Stimulated activated CD4-positive, alpha-beta T cell treated with anti-CD3 and anti-CD28 coated beads, Interleukin-2, amount 100 ng/mL, for 24 hours (primary cell): ENCODE measurements at regions not wholly inside any gene's neighbourhood (a gene's known extent, or its start where the extent isn't known, plus 50 kb on each side); places are given as distances from the start of the nearest gene placed in this dataset.

Experiments
- DNase-seq, 2 donors: peaks; one replicate each; pipeline ENCODE4 v3.0.0-alpha.2; 2020

GRCh38 chr12:13487326-13487725 lies 290.8 kb downstream of the EMP1 start:
- no peak for DNase-seq

DNA sequence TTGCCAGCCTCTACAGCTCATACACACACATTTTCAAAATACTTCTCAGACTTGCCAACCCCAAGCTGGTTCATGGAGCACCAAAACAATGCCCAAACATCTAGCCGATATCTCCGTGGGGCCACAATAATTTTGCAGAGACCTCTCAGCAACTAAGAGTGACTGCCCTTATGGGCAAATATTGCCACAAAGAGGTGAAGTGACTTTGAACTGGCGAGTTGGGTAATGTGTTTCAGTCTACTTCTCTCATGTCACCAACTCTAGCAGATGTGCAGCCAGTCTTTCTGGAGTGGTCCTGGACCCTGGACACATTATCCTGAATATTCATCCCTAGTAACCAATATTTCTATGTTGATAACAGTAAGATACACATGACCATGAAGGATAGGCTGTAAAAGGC lies 290.3 kb downstream of the EMP1 start:
- DNase-seq: no peak

DNA sequence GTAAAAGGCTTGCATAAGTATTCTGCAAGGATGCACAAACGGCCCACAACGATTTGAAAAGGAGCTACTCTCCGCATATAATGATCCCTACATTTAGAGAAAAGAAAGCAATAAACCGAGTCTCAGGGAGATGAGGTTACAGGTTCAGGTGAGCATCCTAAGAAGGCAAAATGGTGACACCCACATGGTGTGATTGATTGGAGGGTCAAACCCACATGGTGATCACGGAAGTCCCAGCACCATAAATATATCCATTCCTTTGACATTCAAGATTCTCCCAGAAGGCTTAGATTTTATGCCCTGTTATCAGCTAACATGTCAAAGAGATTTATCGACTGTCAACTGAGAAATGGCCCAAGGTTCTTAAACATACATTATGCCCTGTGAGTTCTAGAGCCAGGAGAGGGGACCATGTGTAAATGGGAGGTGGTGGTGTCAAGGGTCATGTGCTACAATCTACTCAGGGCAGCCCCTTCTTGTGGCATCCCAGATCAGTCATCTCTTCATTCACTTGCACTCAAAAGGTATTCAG lies 282.2 kb downstream of the EMP1 start:
- DNase-seq: no peak

DNA sequence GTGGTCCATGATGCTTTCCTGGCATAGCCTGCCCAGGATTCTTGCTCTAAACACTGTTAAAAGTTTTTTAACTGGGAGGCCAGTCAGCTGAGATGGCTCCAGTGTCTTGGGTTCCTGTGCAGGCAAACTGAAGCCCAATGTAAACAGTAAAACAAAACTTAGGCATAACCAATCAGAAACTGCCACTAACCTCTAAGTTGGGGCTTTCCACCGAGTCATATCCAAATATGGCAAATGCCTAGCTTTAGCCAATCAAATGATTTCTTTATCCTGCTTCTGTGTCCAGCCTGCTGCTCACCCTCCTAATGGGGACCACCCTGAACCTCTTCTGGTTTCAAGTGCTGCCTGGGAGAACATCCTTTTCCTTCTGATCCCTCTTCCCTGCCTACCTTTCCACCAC lies 277.9 kb downstream of the EMP1 start:
- no peak for DNase-seq

DNA sequence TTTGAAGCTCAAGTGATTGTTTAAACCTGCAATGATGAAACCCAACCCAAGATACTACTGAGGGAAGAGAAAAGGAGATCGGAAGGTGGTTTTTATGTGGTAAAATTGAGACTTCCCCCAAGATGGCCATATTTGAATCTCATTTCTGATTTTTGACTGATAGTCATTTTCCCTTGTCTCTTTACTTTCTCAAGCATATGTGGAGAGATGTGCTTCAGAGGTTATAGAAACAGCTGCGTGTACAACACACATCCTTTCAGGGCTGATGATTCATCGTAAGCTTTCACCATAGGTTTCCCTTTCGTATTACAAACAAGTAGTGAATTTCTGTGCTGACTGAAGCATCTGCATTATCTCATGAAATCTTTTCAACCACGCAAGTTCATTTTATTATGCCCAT lies 276.2 kb downstream of the EMP1 start:
- DNase-seq: no peak

DNA sequence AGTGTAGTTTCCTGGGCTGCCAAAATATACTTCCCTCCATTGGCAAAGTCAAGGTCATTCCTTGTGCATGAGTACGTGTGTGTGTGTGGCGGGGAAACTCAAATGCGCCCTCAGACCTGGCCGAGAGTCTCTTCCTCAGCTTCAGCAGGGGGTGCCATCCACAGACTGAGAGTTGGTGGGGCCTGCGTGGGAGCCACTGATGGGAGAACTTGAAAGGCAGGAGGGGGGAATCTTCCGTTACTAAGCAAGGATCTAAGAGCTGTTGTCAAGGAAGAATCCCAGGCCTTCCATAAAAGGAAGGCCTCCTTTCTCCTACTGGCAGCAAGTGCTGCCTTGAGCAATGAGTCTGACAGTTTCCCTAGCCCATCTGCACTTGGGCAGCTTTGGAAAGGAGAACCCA lies 274.9 kb downstream of the EMP1 start:
- DNase-seq: no peak

DNA sequence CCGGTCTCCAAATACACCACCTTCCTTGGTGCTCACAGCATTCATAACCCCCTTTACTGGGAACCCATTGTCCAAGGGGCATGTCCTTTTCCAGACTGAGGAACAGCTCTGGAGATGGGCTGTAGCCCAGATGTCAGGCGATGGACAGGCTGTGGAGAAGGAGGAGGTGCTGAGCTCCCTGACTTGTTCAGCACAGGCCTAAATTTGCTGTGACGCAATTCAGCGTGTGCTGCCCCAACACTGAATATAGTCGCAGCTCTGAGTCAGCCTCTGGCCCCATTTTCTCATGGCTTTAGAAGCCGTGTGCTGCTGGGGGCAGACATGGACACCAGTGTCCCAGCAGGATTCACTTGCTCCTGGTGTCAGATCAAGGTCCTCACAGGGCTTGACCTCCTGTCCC lies 269.1 kb downstream of the EMP1 start:
- no peak for DNase-seq

DNA sequence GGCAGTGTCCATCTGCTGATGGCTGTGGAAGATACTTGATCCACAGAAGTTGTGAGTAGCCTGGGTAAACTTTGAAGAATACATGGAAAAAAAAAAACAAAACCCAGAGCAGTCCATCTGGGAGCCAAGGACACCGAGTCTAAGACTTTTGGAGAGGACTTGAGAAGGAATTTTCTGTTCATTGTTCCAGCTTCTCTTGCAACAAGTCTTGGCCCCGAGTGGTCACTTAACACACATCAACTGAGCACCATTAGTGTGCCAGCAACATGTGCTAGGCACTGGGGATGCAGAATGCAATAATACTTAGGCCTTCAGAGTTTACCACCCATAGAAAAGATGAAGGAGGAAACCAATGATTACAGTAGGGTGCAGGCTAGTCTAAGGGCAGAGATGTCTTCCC lies 266.7 kb downstream of the EMP1 start:
- no peak for DNase-seq

- DNase-seq: no peak
Observed at GRCh38 chr12:13462450-13462849, 265.9 kb downstream of the EMP1 start.

DNA sequence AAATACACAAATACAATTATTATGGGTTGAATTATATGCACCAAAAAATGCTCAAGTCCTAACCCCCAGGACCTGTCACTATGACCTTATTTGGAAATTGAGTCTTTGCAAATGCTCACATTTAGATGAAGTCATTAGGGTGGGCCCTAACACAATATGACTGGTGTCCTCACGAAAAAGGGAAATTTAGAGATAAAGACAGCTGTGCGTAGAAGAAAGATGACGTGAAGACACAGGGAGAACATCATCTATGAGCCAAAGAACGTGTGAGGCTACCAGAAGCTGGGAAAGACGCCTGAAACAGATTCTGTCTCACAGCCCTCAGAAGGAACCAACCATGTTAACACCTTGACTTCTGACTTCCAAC lies 259.2 kb downstream of the EMP1 start:
- DNase-seq: no peak

DNA sequence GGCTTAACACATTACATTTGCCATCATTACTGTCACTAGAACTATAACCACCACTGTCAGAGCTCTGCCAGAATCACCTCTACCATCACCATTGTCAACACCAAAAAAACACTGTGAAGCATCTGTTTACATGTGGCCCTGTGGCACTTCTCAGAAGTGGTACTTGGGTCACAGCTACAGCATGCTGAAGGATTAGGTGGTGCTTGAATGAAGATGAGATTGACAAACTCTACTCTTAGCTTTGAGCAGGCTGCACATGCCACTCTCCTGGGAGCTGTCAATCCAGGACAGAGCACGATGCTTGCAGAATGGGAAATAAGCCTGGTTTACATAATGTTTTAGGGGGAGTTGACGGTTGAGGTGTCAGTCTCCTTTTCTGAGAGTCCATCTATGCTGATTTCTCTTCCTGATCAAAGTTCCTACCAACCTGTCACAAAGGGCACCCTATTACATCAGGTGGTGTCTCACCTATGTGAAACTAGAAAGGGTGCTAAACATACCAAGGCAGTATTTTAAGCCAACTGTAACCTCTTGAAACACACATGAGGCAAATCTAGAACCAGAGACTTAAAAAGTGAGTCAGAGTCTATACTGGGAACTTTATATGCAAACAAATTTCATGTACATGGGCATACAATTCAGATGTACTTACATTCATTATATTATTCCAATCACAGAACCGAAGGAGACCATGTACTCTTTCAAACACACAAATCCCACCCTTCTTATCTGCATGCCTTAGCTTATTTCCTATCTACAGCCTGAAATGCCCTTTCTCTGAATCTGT lies 258.7 kb downstream of the EMP1 start:
- DNase-seq: no peak

GRCh38 chr12:13452955-13453570 lies 256.5 kb downstream of the EMP1 start:
- no peak for DNase-seq

DNA sequence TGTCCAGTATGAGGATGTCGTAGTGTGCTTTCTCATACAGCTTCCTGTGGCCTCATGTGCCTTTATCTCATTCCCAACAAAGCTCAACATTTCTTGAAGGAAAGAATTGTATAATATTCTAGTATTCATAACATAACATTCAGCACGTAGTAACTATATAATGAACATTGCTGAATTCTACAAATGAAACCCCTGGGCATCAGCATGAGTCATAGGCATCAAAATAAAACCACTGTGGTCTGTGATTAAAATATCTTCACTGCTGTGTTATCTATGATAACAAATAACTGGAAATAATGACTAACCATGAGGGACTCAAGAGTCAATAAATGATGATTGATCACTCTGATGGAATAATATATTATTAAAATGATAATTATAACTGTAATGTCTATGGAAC lies 255.2 kb downstream of the EMP1 start:
- no peak for DNase-seq

GRCh38 chr12:13450231-13451080 lies 253.9 kb downstream of the EMP1 start:
- no peak for DNase-seq

- no peak for DNase-seq
Observed at GRCh38 chr12:13444076-13444475, 247.6 kb downstream of the EMP1 start.

DNA sequence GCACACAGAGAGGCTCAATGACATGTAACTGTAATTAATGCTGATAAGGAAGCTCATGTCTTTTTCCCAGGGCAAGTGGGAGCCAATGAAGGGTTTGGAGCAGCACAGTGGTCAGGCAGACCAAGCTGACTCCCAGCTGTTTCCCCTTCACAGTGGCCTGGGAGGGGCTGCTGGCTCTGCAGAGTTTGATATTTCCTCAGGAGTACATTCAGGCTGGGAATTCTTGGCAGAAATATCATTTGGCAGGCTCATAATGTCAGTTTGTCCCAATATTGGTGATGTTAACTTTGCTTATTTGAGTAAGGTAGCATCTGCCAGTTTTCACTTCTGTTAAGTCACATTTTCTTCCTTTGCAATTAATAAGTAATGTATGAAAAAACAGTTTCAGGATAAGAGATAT lies 247.0 kb downstream of the EMP1 start:
- DNase-seq: no peak

GRCh38 chr12:13443028-13443427 lies 246.5 kb downstream of the EMP1 start:
- no peak for DNase-seq

DNA sequence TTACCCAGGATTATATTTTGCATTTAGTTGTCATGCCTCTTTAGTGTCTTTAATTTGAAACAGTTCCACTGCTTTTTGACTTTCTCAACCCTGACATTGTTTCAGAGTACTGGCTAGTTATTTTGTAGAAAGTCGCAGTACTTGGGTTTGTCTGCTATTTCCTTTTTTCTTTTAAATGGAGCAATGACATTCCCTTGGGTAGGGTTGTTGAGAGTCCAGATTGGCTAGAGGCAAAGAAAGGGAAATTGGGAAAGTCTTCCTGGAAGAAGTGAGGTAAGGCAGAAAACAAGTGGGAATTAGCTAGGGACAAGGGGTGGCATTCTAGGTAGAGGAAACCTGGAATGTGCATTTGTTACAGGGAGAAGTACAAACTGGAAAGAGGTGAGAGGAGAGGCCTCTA lies 245.9 kb downstream of the EMP1 start:
- no peak for DNase-seq

DNA sequence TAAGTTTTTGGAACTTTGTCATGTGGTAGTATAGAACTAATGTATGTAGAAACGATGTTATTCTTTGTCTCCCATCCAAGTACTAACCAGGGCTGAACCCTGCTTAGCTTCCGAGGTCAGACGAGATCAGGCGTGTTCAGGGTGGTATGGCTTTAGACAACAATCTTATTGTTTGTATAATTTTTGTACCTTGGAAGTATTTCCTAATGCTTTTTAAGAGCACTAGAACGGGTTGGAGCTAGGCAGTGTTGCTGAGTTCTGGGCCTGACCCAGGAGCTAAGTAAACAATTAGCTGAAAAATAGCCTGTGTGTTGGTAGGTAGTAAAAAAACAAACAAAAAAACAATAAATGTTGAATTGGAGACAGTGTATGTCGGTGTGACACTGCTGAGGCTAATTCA lies 244.3 kb downstream of the EMP1 start:
- DNase-seq: no peak

- DNase-seq: no peak
Observed at GRCh38 chr12:13437541-13437940, 241.0 kb downstream of the EMP1 start.

DNA sequence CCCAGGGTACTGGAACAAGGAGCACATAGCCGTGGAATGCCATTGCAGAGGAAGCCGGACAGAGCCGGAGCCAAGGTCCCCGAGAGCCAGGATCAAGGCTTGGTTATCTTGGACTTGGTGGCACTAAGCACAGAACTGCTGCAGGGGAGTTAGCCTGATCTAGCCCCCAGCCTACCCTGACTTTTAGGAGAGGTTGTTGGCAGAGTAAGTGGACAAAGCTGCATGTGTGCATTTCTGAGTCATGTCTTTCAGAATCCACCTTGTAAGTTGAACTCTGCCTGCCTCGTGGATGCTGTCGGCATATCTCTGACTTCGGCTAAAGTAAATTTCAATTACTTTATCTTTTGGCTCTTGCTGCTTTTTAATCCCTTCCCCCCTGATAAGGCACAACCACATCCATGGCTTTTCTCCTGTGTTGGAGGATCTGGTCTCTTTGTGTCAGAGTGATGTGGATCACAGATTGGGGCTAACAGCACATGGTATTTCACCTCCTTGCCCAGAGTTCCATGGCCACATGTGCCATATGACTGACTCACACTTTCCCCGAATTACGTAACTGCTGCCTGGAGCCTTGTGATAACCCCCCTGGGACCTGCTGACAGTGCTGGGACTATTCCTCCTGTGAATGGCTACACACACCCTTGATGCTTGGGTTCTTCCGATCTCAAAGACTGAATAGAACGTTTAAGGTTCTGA lies 240.3 kb downstream of the EMP1 start:
- no peak for DNase-seq

GRCh38 chr12:13436182-13436581 lies 239.7 kb downstream of the EMP1 start:
- DNase-seq: no peak
